Panc1 (cell line): ENCODE measurements at regions not wholly inside any gene's neighbourhood (a gene's known extent, or its start where the extent isn't known, plus 50 kb on each side); places are given as distances from the start of the nearest gene placed in this dataset.

Experiments used
- POLR2AphosphoS5 ChIP-seq: IDR thresholded peaks from 2 replicates; pipeline ENCODE4 v1.6.1; 2012; ENCODE audit warnings: mild to moderate bottlenecking, low read depth, low read length, moderate library complexity
- REST ChIP-seq, 2 experiments: IDR thresholded peaks; 2 replicates each; pipeline ENCODE4 v1.6.1; 2011 to 2012; ENCODE audit warnings: low read depth in 2 of 2, control low read depth in 1 of 2, low read length in 1 of 2, mild to moderate bottlenecking in 1 of 2, moderate library complexity in 1 of 2; ENCODE audit not compliant: insufficient read depth in 1 of 2
- SIN3A ChIP-seq: IDR thresholded peaks from 2 replicates; pipeline ENCODE4 v1.6.1; 2012; ENCODE audit warnings: low read depth, mild to moderate bottlenecking, low read length, moderate library complexity, borderline replicate concordance; ENCODE audit not compliant: insufficient read depth
- TCF7L2 ChIP-seq: IDR thresholded peaks from 2 replicates; pipeline ENCODE4 v1.6.1; 2011; ENCODE audit warnings: mild to moderate bottlenecking, low read depth, low read length, inconsistent platforms
- TF ChIP-seq, protein P1 (sequence below): fragments of 450-650 bp; IDR thresholded peaks from 2 replicates; pipeline ENCODE4 v1.5.1; 2017; ENCODE audit warnings: mild to moderate bottlenecking

GRCh38 chr13:55497486-55497885 is 1643.2 kb upstream of the PRR20A start:
- TF ChIP-seq, protein P1, sequence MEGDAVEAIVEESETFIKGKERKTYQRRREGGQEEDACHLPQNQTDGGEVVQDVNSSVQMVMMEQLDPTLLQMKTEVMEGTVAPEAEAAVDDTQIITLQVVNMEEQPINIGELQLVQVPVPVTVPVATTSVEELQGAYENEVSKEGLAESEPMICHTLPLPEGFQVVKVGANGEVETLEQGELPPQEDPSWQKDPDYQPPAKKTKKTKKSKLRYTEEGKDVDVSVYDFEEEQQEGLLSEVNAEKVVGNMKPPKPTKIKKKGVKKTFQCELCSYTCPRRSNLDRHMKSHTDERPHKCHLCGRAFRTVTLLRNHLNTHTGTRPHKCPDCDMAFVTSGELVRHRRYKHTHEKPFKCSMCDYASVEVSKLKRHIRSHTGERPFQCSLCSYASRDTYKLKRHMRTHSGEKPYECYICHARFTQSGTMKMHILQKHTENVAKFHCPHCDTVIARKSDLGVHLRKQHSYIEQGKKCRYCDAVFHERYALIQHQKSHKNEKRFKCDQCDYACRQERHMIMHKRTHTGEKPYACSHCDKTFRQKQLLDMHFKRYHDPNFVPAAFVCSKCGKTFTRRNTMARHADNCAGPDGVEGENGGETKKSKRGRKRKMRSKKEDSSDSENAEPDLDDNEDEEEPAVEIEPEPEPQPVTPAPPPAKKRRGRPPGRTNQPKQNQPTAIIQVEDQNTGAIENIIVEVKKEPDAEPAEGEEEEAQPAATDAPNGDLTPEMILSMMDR: no peak
- TF ChIP-seq POLR2AphosphoS5 (no peak), SIN3A (no peak), REST (IDR thresholded peaks at IDR 0.05; ENCODE audit: insufficient read depth in 1 of 2, low read depth in 2 of 2, low read length in 1 of 2) (no peak), TCF7L2 (no peak)
